Osteoblast (primary cell): ENCODE measurements at regions not wholly inside any gene's neighbourhood (a gene's known extent, or its start where the extent isn't known, plus 50 kb on each side); places are given as distances from the start of the nearest gene placed in this dataset.
A peak's percentile ranks its signal among the peaks of the same experiment; 100 is the strongest.

Experiments used
- DNase-seq: peaks from one replicate; pipeline ENCODE4 v3.0.0; 2011; ENCODE audit warnings: low spot score, mixed read lengths; ENCODE audit not compliant: insufficient read length; ENCODE audit errors: missing footprints
- H2AFZ ChIP-seq: 2 replicates; pipeline ENCODE4 v1.6.0; 2011; ENCODE audit warnings: mild to moderate bottlenecking, low read length
- H3K27ac ChIP-seq: 2 replicates; pipeline ENCODE4 v1.5.1; 2011; ENCODE audit warnings: mild to moderate bottlenecking, low read depth, low read length, moderate library complexity
- H3K27me3 ChIP-seq: 2 replicates; pipeline ENCODE4 v1.6.0; 2012; ENCODE audit warnings: mild to moderate bottlenecking, control low read depth, inconsistent platforms, low read length, moderate library complexity; ENCODE audit not compliant: insufficient read depth
- H3K36me3 ChIP-seq: 2 replicates; pipeline ENCODE4 v1.5.1; 2011; ENCODE audit warnings: mild to moderate bottlenecking, low read length, control low read depth, moderate library complexity; ENCODE audit not compliant: insufficient read depth
- H3K4me1 ChIP-seq: 2 replicates; pipeline ENCODE4 v1.5.1; 2011; ENCODE audit warnings: mild to moderate bottlenecking, low read length, control low read depth, moderate library complexity; ENCODE audit not compliant: insufficient read depth
- H3K4me2 ChIP-seq: 2 replicates; pipeline ENCODE4 v1.6.0; 2011; ENCODE audit warnings: mild to moderate bottlenecking, low read length; ENCODE audit not compliant: insufficient read depth
- H3K4me3 ChIP-seq: fragments of 200-600 bp; sonication (generic); 3 replicates; pipeline ENCODE4 v1.5.1; 2012; ENCODE audit warnings: mild to moderate bottlenecking, low read length, inconsistent platforms; ENCODE audit not compliant: insufficient read depth
- H3K79me2 ChIP-seq: 2 replicates; pipeline ENCODE4 v1.6.0; 2012; ENCODE audit warnings: mild to moderate bottlenecking, low read length, control low read depth, inconsistent platforms; ENCODE audit not compliant: insufficient read depth
- H3K9me3 ChIP-seq: 2 replicates; pipeline ENCODE4 v1.5.1; 2011; ENCODE audit warnings: low read depth, low read length, control low read depth
- H4K20me1 ChIP-seq: 2 replicates; pipeline ENCODE4 v1.6.0; 2012; ENCODE audit warnings: mild to moderate bottlenecking, low read length, control low read depth; ENCODE audit not compliant: insufficient read depth
- TF ChIP-seq, protein P1 (sequence below): IDR thresholded peaks from 2 replicates; pipeline ENCODE4 v1.5.1; 2011; ENCODE audit warnings: mild to moderate bottlenecking, low read depth, low read length, moderate library complexity; ENCODE audit errors: extremely low read depth

GRCh38 chr18:44342162-44342561, 338.5 kb upstream of the SETBP1 start:
- peak; percentile 9 for DNase-seq
- Histone ChIP-seq H2AFZ (no peak overlapping the region), H3K4me1 (no peaks in the 10 kb centered on the region), H4K20me1 (no peaks in the 10 kb centered on the region), H3K27me3 (no peaks in the 10 kb centered on the region), H3K4me2 (no peak overlapping the region), H3K27ac (no peak overlapping the region), H3K4me3 (no peak overlapping the region), H3K9me3 (no peaks in the 10 kb centered on the region), H3K36me3 (no peaks in the 10 kb centered on the region), H3K79me2 (no peaks in the 10 kb centered on the region)
- TF ChIP-seq, protein P1, sequence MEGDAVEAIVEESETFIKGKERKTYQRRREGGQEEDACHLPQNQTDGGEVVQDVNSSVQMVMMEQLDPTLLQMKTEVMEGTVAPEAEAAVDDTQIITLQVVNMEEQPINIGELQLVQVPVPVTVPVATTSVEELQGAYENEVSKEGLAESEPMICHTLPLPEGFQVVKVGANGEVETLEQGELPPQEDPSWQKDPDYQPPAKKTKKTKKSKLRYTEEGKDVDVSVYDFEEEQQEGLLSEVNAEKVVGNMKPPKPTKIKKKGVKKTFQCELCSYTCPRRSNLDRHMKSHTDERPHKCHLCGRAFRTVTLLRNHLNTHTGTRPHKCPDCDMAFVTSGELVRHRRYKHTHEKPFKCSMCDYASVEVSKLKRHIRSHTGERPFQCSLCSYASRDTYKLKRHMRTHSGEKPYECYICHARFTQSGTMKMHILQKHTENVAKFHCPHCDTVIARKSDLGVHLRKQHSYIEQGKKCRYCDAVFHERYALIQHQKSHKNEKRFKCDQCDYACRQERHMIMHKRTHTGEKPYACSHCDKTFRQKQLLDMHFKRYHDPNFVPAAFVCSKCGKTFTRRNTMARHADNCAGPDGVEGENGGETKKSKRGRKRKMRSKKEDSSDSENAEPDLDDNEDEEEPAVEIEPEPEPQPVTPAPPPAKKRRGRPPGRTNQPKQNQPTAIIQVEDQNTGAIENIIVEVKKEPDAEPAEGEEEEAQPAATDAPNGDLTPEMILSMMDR: no peak

- Histone ChIP-seq H3K36me3 (no peaks in the 10 kb centered on the region), H3K9me3 (no peaks in the 10 kb centered on the region), H4K20me1 (no peaks in the 10 kb centered on the region), H3K27ac (no peak overlapping the region), H3K4me2 (no peak overlapping the region), H2AFZ (no peak overlapping the region), H3K79me2 (no peaks in the 10 kb centered on the region), H3K4me3 (no peak overlapping the region), H3K27me3 (no peaks in the 10 kb centered on the region), H3K4me1 (no peaks in the 10 kb centered on the region)
- no peak for DNase-seq
- TF ChIP-seq, protein P1: no peak
Observed at GRCh38 chr18:44342946-44343345, 337.7 kb upstream of the SETBP1 start.

DNA sequence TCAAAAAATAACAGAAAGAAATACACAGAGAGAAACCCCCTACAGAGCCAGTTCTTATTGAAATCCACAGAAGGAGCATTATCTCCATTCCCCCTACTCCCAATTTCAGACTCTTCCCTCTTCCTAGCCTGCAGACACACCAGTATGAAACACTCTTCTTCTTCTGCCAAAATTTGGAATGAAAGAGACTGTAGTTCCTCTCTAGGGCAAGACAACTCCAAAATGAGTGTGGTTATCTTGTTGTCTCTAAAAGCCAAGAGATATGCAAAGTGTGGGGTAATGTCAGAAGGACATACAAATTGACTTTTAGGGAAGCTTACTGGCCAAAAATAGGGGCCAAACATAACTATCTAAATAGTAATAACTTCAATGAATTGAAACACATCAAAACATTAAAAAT, 337.1 kb upstream of the SETBP1 start:
- Histone ChIP-seq H3K27ac (no peak overlapping the region), H3K4me1 (no peaks in the 10 kb centered on the region), H3K9me3 (no peaks in the 10 kb centered on the region), H3K4me3 (no peak overlapping the region), H3K27me3 (no peaks in the 10 kb centered on the region), H3K36me3 (no peaks in the 10 kb centered on the region), H3K4me2 (no peak overlapping the region), H2AFZ (no peak overlapping the region), H4K20me1 (no peaks in the 10 kb centered on the region), H3K79me2 (no peaks in the 10 kb centered on the region)
- TF ChIP-seq, protein P1: no peak
- no peak for DNase-seq

DNA sequence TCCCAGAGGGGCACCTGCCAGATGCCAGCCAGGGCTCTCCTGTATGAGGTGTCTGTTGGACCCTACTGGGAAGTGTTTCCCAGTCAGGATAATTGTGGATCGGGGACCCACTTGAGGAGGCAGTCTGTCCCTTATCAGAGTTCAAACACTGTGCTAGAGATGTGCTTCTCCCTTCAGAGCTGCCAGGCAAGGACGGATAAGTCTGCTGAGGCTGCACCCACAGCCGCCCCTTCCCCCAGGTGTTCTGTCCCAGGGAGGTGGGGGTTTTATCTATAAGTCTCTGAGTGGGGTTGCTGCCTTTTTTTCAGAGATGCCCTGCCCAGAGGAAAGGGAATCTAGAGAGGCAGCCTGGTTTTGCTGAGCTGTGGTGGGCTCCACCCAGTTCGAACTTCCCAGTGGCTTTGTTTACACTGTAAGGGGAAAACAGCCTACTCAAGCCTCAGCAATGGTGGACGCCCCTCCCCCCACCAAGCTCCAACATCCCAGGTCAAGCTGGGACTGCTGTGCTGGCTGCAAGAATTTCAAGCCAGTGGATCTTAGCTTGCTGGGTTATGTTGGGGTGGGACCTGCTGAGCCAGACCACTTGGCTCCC, 324.0 kb upstream of the SETBP1 start:
- no peak overlapping the region for H2AFZ ChIP-seq
- no peaks in the 10 kb centered on the region for H3K4me1 ChIP-seq
- no peaks in the 10 kb centered on the region for H3K79me2 ChIP-seq
- H3K27me3 ChIP-seq: no peaks in the 10 kb centered on the region
- H4K20me1 ChIP-seq: no peaks in the 10 kb centered on the region
- TF ChIP-seq, protein P1: no peak
- H3K4me2 ChIP-seq: no peak overlapping the region
- H3K9me3 ChIP-seq: no peaks in the 10 kb centered on the region
- no peak overlapping the region for H3K4me3 ChIP-seq
- H3K27ac ChIP-seq: no peak overlapping the region
- no peaks in the 10 kb centered on the region for H3K36me3 ChIP-seq
- DNase-seq: no peak
